Heart right ventricle (tissue), 16 donors: ENCODE measurements at regions not wholly inside any gene's neighbourhood (a gene's known extent, or its start where the extent isn't known, plus 50 kb on each side); places are given as distances from the start of the nearest gene placed in this dataset.

ENCODE experiments used
- ATAC-seq, 8 donors: fragments of 200-7000 bp; cut with Tn5 transposase; one replicate each; pipeline ENCODE4 v1.9.1; 2020; ENCODE audit warnings: mild to moderate bottlenecking in 8 of 8, moderate library complexity in 8 of 8, moderate number of reproducible peaks in 1 of 8
- DNase-seq, 2 donors: peaks; one replicate each; pipeline ENCODE4 v3.0.0-alpha.2; 2020
- H3K27ac ChIP-seq, 10 donors: fragments of 200-600 bp; sonication (generic) in 2 of 10; one replicate each; pipeline versions ENCODE4 v1.5.0 to v1.8.0; 2020 to 2022; ENCODE audit warnings: mild to moderate bottlenecking in 3 of 10
- H3K27me3 ChIP-seq, 7 donors: fragments of 200-600 bp; one replicate each; pipeline ENCODE4 v1.8.0; 2021 to 2022; ENCODE audit warnings: mild to moderate bottlenecking in 2 of 7
- H3K36me3 ChIP-seq, 9 donors: fragments of 200-600 bp; sonication (generic) in 1 of 9; one replicate each; pipeline versions ENCODE4 v1.5.0 to v1.8.0; 2020 to 2022; ENCODE audit warnings: mild to moderate bottlenecking in 2 of 9
- H3K4me1 ChIP-seq, 9 donors: fragments of 200-600 bp; sonication (generic) in 1 of 9; one replicate each; pipeline versions ENCODE4 v1.5.0 to v1.8.0; 2020 to 2022; ENCODE audit warnings: mild to moderate bottlenecking in 4 of 9
- H3K4me3 ChIP-seq, 10 donors: fragments of 200-600 bp; sonication (generic) in 2 of 10; one replicate each; pipeline versions ENCODE4 v1.5.0 to v1.8.0; 2020 to 2022; ENCODE audit warnings: mild to moderate bottlenecking in 7 of 10, moderate library complexity in 2 of 10
- H3K9me3 ChIP-seq, 11 donors: fragments of 200-600 bp in 10 of 11; sonication (generic) in 2 of 11; one replicate each; pipeline versions ENCODE4 v1.5.0 to v1.8.0; 2013 to 2022; ENCODE audit warnings: mild to moderate bottlenecking in 2 of 11, control low read depth in 1 of 11, moderate library complexity in 1 of 11
- WGBS, 2 donors: extraction: QIAGEN DNeasy Blood & Tissue Kit; methylation state at CpG; one replicate each; pipeline ENCODE4 v1.1.7; 2013; ENCODE audit warnings: inconsistent platforms in 1 of 2; 5-methylcytosine and 5-hydroxymethylcytosine counted together
- intact Hi-C, 10 donors: fragments of 100-400 bp; cut with DNase I; formaldehyde crosslinking; loops; one replicate each; pipeline versions ENCODE4 v1.11.1 to v1.14.2; 2022
- TF ChIP-seq, protein P1 (sequence below), 9 donors: fragments of 200-600 bp; sonication (generic) in 2 of 9; IDR thresholded peaks; one replicate each; pipeline versions ENCODE4 v1.5.0 to v1.8.0; 2021 to 2022; ENCODE audit warnings: antibody characterized with exemption in 9 of 9, mild to moderate bottlenecking in 5 of 9, moderate library complexity in 1 of 9
- donor health status: Arrhythmogenic right ventricular cardiomyopathy.
- donor health status: ischemic (EF 13 %, LVEDD 7.1; RV severe dilation, severe dysfunction).
- donor health status: healthy with polysubstance abuse.
- donor health status: DM: no; HTN: yes; CAD: no.
- donor health status: DM: no; HTN: no; CAD: no.
- donor health status: ischemic (EF 25% LVEDD 6.9; RV normal size, moderate dysfunction).
- donor health status: ischemic (EF 25% LVEDD 5.7; RV mildly dilated, moderate dysfunction).
- donor health status: healthy.
- donor health status: DM: yes; HTN: yes; CAD: no.
- donor health status: Ischemic cardiomyopathy.
- donor health status: ischemic (EF 35%, LVEDD 5.7; RV mildly dilated, moderate dysfunction).
- donor health status: nonischemic (EF 11% LVEDD 7.7; RV severe dilation, severe dysfunction).
- donor health status: DM: yes; HTN: yes; CAD: no.
- donor health status: PGD.
- donor health status: ischemic (EF 29% LVEDD 5.4; RV normal size, mild dysfunction).
- donor health status: nonischemic (EF 23%, LVEDD 6.1; RV moderate dilation, normal function).

DNA sequence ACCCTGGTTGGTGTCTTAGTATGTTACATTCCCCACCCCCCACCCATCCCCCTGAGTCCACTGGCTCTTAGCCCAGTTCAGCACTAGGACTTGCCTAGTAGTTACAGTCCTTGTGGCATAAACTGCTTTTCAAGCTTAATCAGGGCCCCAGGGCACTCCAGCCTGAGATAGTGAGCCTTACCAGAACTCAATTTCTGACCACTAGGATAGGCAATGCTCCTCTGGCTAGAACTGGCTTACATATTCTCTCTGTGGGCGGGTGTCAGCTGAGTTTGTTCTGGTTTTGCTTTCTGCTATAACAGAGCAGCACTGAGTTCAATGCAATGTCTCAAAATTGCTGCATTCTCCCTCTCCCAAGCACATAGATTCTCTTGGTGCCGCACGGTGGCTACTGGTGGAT, 391.4 kb upstream of the DIPK2B start:
- 81 to 92% methylated on average over 3 of the region's 3 CpGs for WGBS, 2 donors
- TF ChIP-seq, protein P1, sequence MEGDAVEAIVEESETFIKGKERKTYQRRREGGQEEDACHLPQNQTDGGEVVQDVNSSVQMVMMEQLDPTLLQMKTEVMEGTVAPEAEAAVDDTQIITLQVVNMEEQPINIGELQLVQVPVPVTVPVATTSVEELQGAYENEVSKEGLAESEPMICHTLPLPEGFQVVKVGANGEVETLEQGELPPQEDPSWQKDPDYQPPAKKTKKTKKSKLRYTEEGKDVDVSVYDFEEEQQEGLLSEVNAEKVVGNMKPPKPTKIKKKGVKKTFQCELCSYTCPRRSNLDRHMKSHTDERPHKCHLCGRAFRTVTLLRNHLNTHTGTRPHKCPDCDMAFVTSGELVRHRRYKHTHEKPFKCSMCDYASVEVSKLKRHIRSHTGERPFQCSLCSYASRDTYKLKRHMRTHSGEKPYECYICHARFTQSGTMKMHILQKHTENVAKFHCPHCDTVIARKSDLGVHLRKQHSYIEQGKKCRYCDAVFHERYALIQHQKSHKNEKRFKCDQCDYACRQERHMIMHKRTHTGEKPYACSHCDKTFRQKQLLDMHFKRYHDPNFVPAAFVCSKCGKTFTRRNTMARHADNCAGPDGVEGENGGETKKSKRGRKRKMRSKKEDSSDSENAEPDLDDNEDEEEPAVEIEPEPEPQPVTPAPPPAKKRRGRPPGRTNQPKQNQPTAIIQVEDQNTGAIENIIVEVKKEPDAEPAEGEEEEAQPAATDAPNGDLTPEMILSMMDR (IDR thresholded peaks at IDR 0.05): no peak
- H3K27me3 ChIP-seq: peaks cover 0 to 26% (median 0%) of the 10 kb centered on the region in 7 donors

DNA sequence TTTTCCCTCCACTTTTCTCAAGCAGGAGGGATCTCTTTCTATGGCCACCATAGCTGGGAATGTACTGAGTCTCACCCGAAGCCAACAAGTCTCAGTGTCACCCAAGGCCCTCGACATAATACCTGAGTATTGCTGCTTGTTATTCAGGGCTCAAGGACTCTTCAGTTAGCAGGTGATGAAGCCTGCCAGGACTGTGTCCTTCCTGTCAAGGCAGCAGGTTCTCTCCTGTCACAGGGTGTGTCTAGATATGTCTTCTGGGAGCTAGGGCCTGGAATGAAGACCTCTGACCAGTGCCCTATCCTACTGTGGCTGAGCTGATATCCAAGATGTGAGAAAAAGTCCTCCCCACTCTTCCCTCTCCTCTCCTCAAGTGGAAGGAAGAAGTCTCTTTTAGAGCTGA, 391.0 kb upstream of the DIPK2B start:
- no peak overlapping the region for H3K27ac ChIP-seq
- peaks cover 0 to 24% (median 0%) of the 10 kb centered on the region in 7 donors for H3K27me3 ChIP-seq
- no peaks in the 10 kb centered on the region for H3K4me1 ChIP-seq
- intact Hi-C loops: loop anchor here in 1 of 10 donors (10.0 kb wide), 1 partner anchor 253 kb away; no protein-coding TSS in a partner anchor
- H3K4me3 ChIP-seq: no peak overlapping the region
- H3K9me3 ChIP-seq: peaks cover 0 to 17% (median 0%) of the 10 kb centered on the region in 11 donors
- no peak for DNase-seq
- no peak for ATAC-seq
- 75 to 86% methylated on average over 2 of the region's 2 CpGs for WGBS, 2 donors
- TF ChIP-seq, protein P1 (IDR thresholded peaks at IDR 0.05): no peak
- no peaks in the 10 kb centered on the region for H3K36me3 ChIP-seq

More for the DNA sequence above, 391.4 kb upstream of the DIPK2B start:
- ATAC-seq (no peak), DNase-seq (no peak)
- H3K4me3 ChIP-seq: no peak overlapping the region
- no peak overlapping the region for H3K27ac ChIP-seq
- no peaks in the 10 kb centered on the region for H3K4me1 ChIP-seq
- H3K36me3 ChIP-seq: no peaks in the 10 kb centered on the region
- H3K9me3 ChIP-seq: peaks cover 0 to 17% (median 0%) of the 10 kb centered on the region in 11 donors
- intact Hi-C loops: loop anchor here in 1 of 10 donors (10.0 kb wide), 1 partner anchor 253 kb away; no protein-coding TSS in a partner anchor

DNA sequence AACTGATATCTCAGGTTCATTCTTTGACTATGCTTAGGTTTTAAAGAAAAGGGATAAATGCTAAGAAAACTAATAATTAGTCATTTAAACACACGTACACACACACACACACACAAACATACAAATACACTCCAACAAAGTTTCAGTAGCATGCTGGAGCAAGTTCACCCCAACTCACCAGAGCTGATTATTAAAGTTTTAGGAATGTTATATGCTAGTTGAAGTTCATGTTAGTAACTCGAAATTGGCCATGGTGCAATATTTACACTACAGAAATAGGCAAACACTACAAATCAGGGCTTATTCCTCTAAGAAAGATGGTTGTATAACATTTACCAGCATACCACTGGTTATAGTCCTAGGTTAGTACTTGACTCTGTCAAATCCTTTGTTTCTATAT, 384.0 kb upstream of the DIPK2B start:
- 66 to 79% methylated on average over 2 of the region's 2 CpGs for WGBS, 2 donors
- no peak for ATAC-seq
- Histone ChIP-seq H3K36me3 (no peaks in the 10 kb centered on the region), H3K4me1 (no peaks in the 10 kb centered on the region), H3K4me3 (no peak overlapping the region), H3K27ac (no peak overlapping the region), H3K27me3 (peaks cover 0 to 14% (median 0%) of the 10 kb centered on the region in 7 donors), H3K9me3 (peaks cover 0 to 34% (median 7%) of the 10 kb centered on the region in 11 donors)
- intact Hi-C loops: no loop called here
- DNase-seq: no peak
- TF ChIP-seq, protein P1 (IDR thresholded peaks at IDR 0.05): no peak

DNA sequence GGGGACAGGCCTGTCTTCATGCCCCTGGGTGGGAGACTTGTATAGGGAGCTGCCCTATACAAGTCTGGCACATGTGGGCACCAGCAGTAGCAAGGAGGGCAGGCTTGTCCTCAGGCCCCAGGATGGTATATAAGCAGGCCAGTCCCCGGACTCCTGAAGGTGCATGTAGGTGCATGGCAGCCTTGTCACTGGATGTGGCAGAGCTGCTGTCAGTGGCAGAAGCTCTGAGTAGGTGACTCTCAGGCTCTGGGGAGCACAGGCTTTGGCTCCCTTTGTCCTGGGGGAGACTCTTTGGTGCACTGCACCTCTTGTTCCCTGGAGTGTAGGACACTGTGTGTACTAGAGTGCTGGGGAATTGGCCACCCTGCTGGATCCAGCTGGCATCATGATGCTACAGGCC, 376.7 kb upstream of the DIPK2B start:
- peaks cover 0 to 5% (median 0%) of the 10 kb centered on the region in 7 donors for H3K27me3 ChIP-seq
- no peaks in the 10 kb centered on the region for H3K36me3 ChIP-seq
- H3K9me3 ChIP-seq: peaks cover 0 to 30% (median 7%) of the 10 kb centered on the region in 11 donors
- intact Hi-C loops: no loop called here
- no peak overlapping the region for H3K4me3 ChIP-seq
- no peak overlapping the region for H3K27ac ChIP-seq
- WGBS, 2 donors: 83 to 100% methylated on average over 1 of the region's 1 CpG
- H3K4me1 ChIP-seq: no peaks in the 10 kb centered on the region
- ATAC-seq: no peak
- TF ChIP-seq, protein P1 (IDR thresholded peaks at IDR 0.05): no peak
- DNase-seq: no peak
